ENCODE measurements at regions not wholly inside any gene's neighbourhood (a gene's known extent, or its start where the extent isn't known, plus 50 kb on each side); places are given as distances from the start of the nearest gene placed in this dataset.

- Mint-ChIP-seq H3K36me3 (ENCODE audit: low read depth) (no peaks in the 10 kb centered on the region), H3K27me3 (ENCODE audit: low read depth, poor library complexity) (peaks cover 3% of the 10 kb centered on the region), H3K4me1 (no peaks in the 10 kb centered on the region), H3K9me3 (no peaks in the 10 kb centered on the region), H3K4me3 (no peak overlapping the region), H3K27ac (no peak overlapping the region)
- no peak for DNase-seq
- no peak for TF ChIP-seq CTCF (IDR thresholded peaks at IDR 0.05)
Observed at GRCh38 chr1:72369069-72369757, 86.9 kb upstream of the NEGR1 start.

- TF ChIP-seq CTCF (IDR thresholded peaks at IDR 0.05), result no peak
- Mint-ChIP-seq H3K4me1 (no peaks in the 10 kb centered on the region), H3K27me3 (ENCODE audit: low read depth, poor library complexity) (no peaks in the 10 kb centered on the region), H3K36me3 (ENCODE audit: low read depth) (no peaks in the 10 kb centered on the region), H3K9me3 (no peaks in the 10 kb centered on the region), H3K27ac (no peak overlapping the region), H3K4me3 (no peak overlapping the region)
- no peak for DNase-seq
Observed at GRCh38 chr1:72366466-72366865, 84.1 kb upstream of the NEGR1 start.

- TF ChIP-seq CTCF (IDR thresholded peaks at IDR 0.05), result no peak
- Mint-ChIP-seq H3K27me3 (ENCODE audit: low read depth, poor library complexity) (no peaks in the 10 kb centered on the region), H3K27ac (no peak overlapping the region), H3K4me1 (no peaks in the 10 kb centered on the region), H3K36me3 (ENCODE audit: low read depth) (no peaks in the 10 kb centered on the region), H3K4me3 (no peak overlapping the region), H3K9me3 (no peaks in the 10 kb centered on the region)
- no peak for DNase-seq
Observed at GRCh38 chr1:72365693-72366092, 83.4 kb upstream of the NEGR1 start.

GRCh38 chr1:72362538-72362937, 80.2 kb upstream of the NEGR1 start:
- H3K27me3 Mint-ChIP-seq (ENCODE audit: low read depth, poor library complexity), result no peaks in the 10 kb centered on the region
- H3K36me3 Mint-ChIP-seq (ENCODE audit: low read depth), result no peaks in the 10 kb centered on the region
- no peak for TF ChIP-seq CTCF (IDR thresholded peaks at IDR 0.05)
- no peak overlapping the region for H3K27ac Mint-ChIP-seq
- H3K9me3 Mint-ChIP-seq, result no peaks in the 10 kb centered on the region
- no peaks in the 10 kb centered on the region for H3K4me1 Mint-ChIP-seq
- H3K4me3 Mint-ChIP-seq, result no peak overlapping the region
- DNase-seq, result no peak

- Mint-ChIP-seq H3K36me3 (ENCODE audit: low read depth) (no peaks in the 10 kb centered on the region), H3K4me1 (no peaks in the 10 kb centered on the region), H3K4me3 (no peak overlapping the region), H3K27ac (no peak overlapping the region), H3K9me3 (no peaks in the 10 kb centered on the region), H3K27me3 (ENCODE audit: low read depth, poor library complexity) (no peaks in the 10 kb centered on the region)
- TF ChIP-seq CTCF (IDR thresholded peaks at IDR 0.05), result no peak
- DNase-seq, result no peak
Observed at GRCh38 chr1:72357411-72357810, 75.1 kb upstream of the NEGR1 start.

GRCh38 chr1:72355899-72356298, 73.6 kb upstream of the NEGR1 start:
- Mint-ChIP-seq H3K36me3 (ENCODE audit: low read depth) (no peaks in the 10 kb centered on the region), H3K27me3 (ENCODE audit: low read depth, poor library complexity) (no peaks in the 10 kb centered on the region), H3K9me3 (no peaks in the 10 kb centered on the region), H3K4me1 (no peaks in the 10 kb centered on the region), H3K4me3 (no peak overlapping the region), H3K27ac (no peak overlapping the region)
- no peak for DNase-seq
- no peak for TF ChIP-seq CTCF (IDR thresholded peaks at IDR 0.05)

Data from nephron progenitor cell (in vitro differentiated cells).